Heart left ventricle (tissue), 16 donors: ENCODE measurements at regions not wholly inside any gene's neighbourhood (a gene's known extent, or its start where the extent isn't known, plus 50 kb on each side); places are given as distances from the start of the nearest gene placed in this dataset.

ENCODE experiments used
- ATAC-seq, 4 donors: fragments of 200-7000 bp; cut with Tn5 transposase; one replicate each; pipeline ENCODE4 v1.9.1; 2020 to 2022; ENCODE audit warnings: moderate library complexity in 4 of 4, mild to moderate bottlenecking in 3 of 4, moderate number of reproducible peaks in 1 of 4
- DNase-seq, 5 donors: peaks; one replicate each; pipeline ENCODE4 v3.0.0-alpha.2; 2020
- H3K27ac ChIP-seq, 12 donors: fragments of 200-600 bp; sonication (generic) in 4 of 12; one replicate each; pipeline versions ENCODE4 v1.5.0 to v1.8.0; 2016 to 2022; ENCODE audit warnings: mild to moderate bottlenecking in 2 of 12
- H3K27me3 ChIP-seq, 9 donors: fragments of 200-600 bp; sonication (generic) in 2 of 9; one replicate each; pipeline versions ENCODE4 v1.5.1 to v1.8.0; 2016 to 2022; ENCODE audit warnings: mild to moderate bottlenecking in 3 of 9
- H3K36me3 ChIP-seq, 9 donors: fragments of 200-600 bp; sonication (generic) in 2 of 9; one replicate each; pipeline versions ENCODE4 v1.5.0 to v1.8.0; 2018 to 2022; ENCODE audit warnings: mild to moderate bottlenecking in 2 of 9
- H3K4me1 ChIP-seq, 12 donors: fragments of 200-600 bp; sonication (generic) in 4 of 12; one replicate each; pipeline versions ENCODE4 v1.5.0 to v1.8.0; 2016 to 2022; ENCODE audit warnings: mild to moderate bottlenecking in 3 of 12
- H3K4me3 ChIP-seq, 12 donors: fragments of 200-600 bp; sonication (generic) in 4 of 12; one replicate each; pipeline versions ENCODE4 v1.5.0 to v1.8.0; 2017 to 2022; ENCODE audit warnings: mild to moderate bottlenecking in 9 of 12, moderate library complexity in 4 of 12
- H3K9me3 ChIP-seq, 12 donors: fragments of 200-600 bp; sonication (generic) in 4 of 12; one replicate each; pipeline versions ENCODE4 v1.5.0 to v1.8.0; 2016 to 2022; ENCODE audit warnings: mild to moderate bottlenecking in 1 of 12
- CTCF ChIP-seq, 12 donors: fragments of 200-600 bp; sonication (generic) in 4 of 12; IDR thresholded peaks; one replicate each; pipeline versions ENCODE4 v1.5.0 to v1.8.0; 2018 to 2022; ENCODE audit warnings: antibody characterized with exemption in 12 of 12, mild to moderate bottlenecking in 5 of 12
- POLR2A ChIP-seq, 2 donors: fragments of 450-650 bp; IDR thresholded peaks; one replicate each; pipeline ENCODE4 v1.6.1; 2017; ENCODE audit warnings: antibody characterized with exemption in 2 of 2, mild to moderate bottlenecking in 2 of 2, moderate library complexity in 2 of 2
- WGBS, 4 donors: extraction: QIAGEN DNeasy Blood & Tissue Kit in 2 of 4; methylation state at CpG; one replicate each; pipeline versions ENCODE4 v1.1.5 to v1.1.7; 2013 to 2018; 5-methylcytosine and 5-hydroxymethylcytosine counted together
- intact Hi-C, 10 donors: fragments of 100-400 bp; cut with DNase I; formaldehyde crosslinking; loops; one replicate each; pipeline versions ENCODE4 v1.11.1 to v1.14.2; 2022
- donor health status: ischemic (EF 13 %, LVEDD 7.1; RV severe dilation, severe dysfunction).
- donor health status: healthy with polysubstance abuse.
- donor health status: DM: no; HTN: yes; CAD: no.
- donor health status: DM: no; HTN: no; CAD: no.
- donor health status: ischemic (EF 25% LVEDD 6.9; RV normal size, moderate dysfunction).
- donor health status: ischemic (EF 25% LVEDD 5.7; RV mildly dilated, moderate dysfunction).
- donor health status: healthy.
- donor health status: DM: yes; HTN: yes; CAD: no.
- donor health status: ischemic (EF 35%, LVEDD 5.7; RV mildly dilated, moderate dysfunction).
- donor health status: nonischemic (EF 11% LVEDD 7.7; RV severe dilation, severe dysfunction).
- donor health status: DM: yes; HTN: yes; CAD: no.
- donor health status: PGD.
- donor health status: ischemic (EF 29% LVEDD 5.4; RV normal size, mild dysfunction).
- donor health status: nonischemic (EF 23%, LVEDD 6.1; RV moderate dilation, normal function).

- Histone ChIP-seq H3K4me1 (no peaks in the 10 kb centered on the region), H3K4me3 (no peak overlapping the region), H3K36me3 (no peaks in the 10 kb centered on the region), H3K9me3 (no peaks in the 10 kb centered on the region), H3K27ac (no peak overlapping the region), H3K27me3 (peaks cover 0 to 2% (median 0%) of the 10 kb centered on the region in 9 donors)
- TF ChIP-seq CTCF (IDR thresholded peaks at IDR 0.05) (no peak), POLR2A (IDR thresholded peaks at IDR 0.05) (no peak)
- DNase-seq (no peak), ATAC-seq (no peak)
- intact Hi-C loops = no loop called here
- 70 to 92% (median 84%) methylated on average over 1 of the region's 1 CpG for WGBS, 4 donors
These were observed 110.4 kb upstream of the PMFBP1 start for GRCh38 chr16:72282362-72282761.

GRCh38 chr16:72278301-72278700, 106.3 kb upstream of the PMFBP1 start:
- no peak for TF ChIP-seq POLR2A (IDR thresholded peaks at IDR 0.05)
- TF ChIP-seq CTCF (IDR thresholded peaks at IDR 0.05) = no peak
- Histone ChIP-seq H3K27me3 (peaks cover 0 to 2% (median 0%) of the 10 kb centered on the region in 9 donors), H3K4me1 (no peaks in the 10 kb centered on the region), H3K9me3 (no peaks in the 10 kb centered on the region), H3K36me3 (no peaks in the 10 kb centered on the region), H3K27ac (no peak overlapping the region), H3K4me3 (no peak overlapping the region)
- no peak for ATAC-seq
- DNase-seq = no peak
- 90 to 95% (median 94%) methylated on average over 3 of the region's 3 CpGs for WGBS, 4 donors
- intact Hi-C loops = no loop called here

- 57 to 70% (median 63%) methylated on average over 2 of the region's 2 CpGs for WGBS, 4 donors
- Histone ChIP-seq H3K9me3 (no peaks in the 10 kb centered on the region), H3K36me3 (no peaks in the 10 kb centered on the region), H3K4me1 (no peaks in the 10 kb centered on the region), H3K4me3 (no peak overlapping the region), H3K27me3 (peaks cover 0 to 2% (median 0%) of the 10 kb centered on the region in 9 donors), H3K27ac (no peak overlapping the region)
- intact Hi-C loops = no loop called here
- ATAC-seq (no peak), DNase-seq (no peak)
- TF ChIP-seq POLR2A (IDR thresholded peaks at IDR 0.05) = no peak
- TF ChIP-seq CTCF (IDR thresholded peaks at IDR 0.05) = no peak
These were observed 105.8 kb upstream of the PMFBP1 start for GRCh38 chr16:72277749-72278148.

GRCh38 chr16:72271699-72272240, 99.8 kb upstream of the PMFBP1 start:
- DNase-seq (no peak), ATAC-seq (no peak)
- WGBS, 4 donors = 90 to 95% (median 92%) methylated on average over 3 of the region's 3 CpGs
- Histone ChIP-seq H3K4me3 (no peak overlapping the region), H3K9me3 (no peaks in the 10 kb centered on the region), H3K4me1 (no peaks in the 10 kb centered on the region), H3K27me3 (no peaks in the 10 kb centered on the region), H3K36me3 (no peaks in the 10 kb centered on the region), H3K27ac (no peak overlapping the region)
- intact Hi-C loops = no loop called here
- TF ChIP-seq POLR2A (IDR thresholded peaks at IDR 0.05) (no peak), CTCF (IDR thresholded peaks at IDR 0.05) (no peak)
